ENCODE measurements at regions not wholly inside any gene's neighbourhood (a gene's known extent, or its start where the extent isn't known, plus 50 kb on each side); places are given as distances from the start of the nearest gene placed in this dataset. TPM values are rescaled to one million over a fixed set of nuclear protein-coding genes. Genes with fewer than 3 reads are reported as not detected.

Small RNA genes lying in the stretch of these regions (small RNA-seq; reads per million reads assigned to genes)
- gene AC140063.1 (ENCODE audit: insufficient read depth) (not detected), gene RNA5SP376 (ENCODE audit: insufficient read depth) (not detected)

Measured in H1 (cell line).